ENCODE measurements at regions not wholly inside any gene's neighbourhood (a gene's known extent, or its start where the extent isn't known, plus 50 kb on each side); places are given as distances from the start of the nearest gene placed in this dataset.

GRCh38 chr7:12862146-12862545, 174.7 kb downstream of the ARL4A start:
- TF ChIP-seq POLR2A (IDR thresholded peaks at IDR 0.05): no peak
- TF ChIP-seq CTCF (IDR thresholded peaks at IDR 0.05): no peak

Measured in stomach (tissue), 4 donors.